ENCODE measurements at regions not wholly inside any gene's neighbourhood (a gene's known extent, or its start where the extent isn't known, plus 50 kb on each side); places are given as distances from the start of the nearest gene placed in this dataset.

- ChIA-PET CTCF (no interaction called here), POLR2A (ENCODE audit: low non-redundant PET) (no interaction called here)
- no TSS peak for BruUV-seq (replicated peaks)
- no peak for DNase-seq (ENCODE audit: low spot score)
- no peak overlapping the region for H3K27ac ChIP-seq (ENCODE audit: low read depth, low read length, poor library complexity, severe bottlenecking)
- no peaks in the 10 kb centered on the region for H3K9me3 ChIP-seq (ENCODE audit: low read depth, low read length, poor library complexity, severe bottlenecking)
- no peaks in the 10 kb centered on the region for H3K4me1 ChIP-seq (ENCODE audit: insufficient read depth, low read length, poor library complexity, severe bottlenecking)
- no peak overlapping the region for H3K4me3 ChIP-seq (ENCODE audit: low read depth, low read length, poor library complexity, severe bottlenecking)
- TF ChIP-seq CTCF (conservative IDR thresholded peaks at IDR 0.05; ENCODE audit: low read depth, low read length) (no peak), EZH2 (IDR thresholded peaks at IDR 0.05; ENCODE audit: borderline replicate concordance, low read depth, low read length, poor library complexity, severe bottlenecking) (no peak)
- no peaks in the 10 kb centered on the region for H3K27me3 ChIP-seq (replicated peaks; ENCODE audit: insufficient read depth, low read depth, low read length, poor library complexity)
- no peaks in the 10 kb centered on the region for H3K36me3 ChIP-seq (ENCODE audit: insufficient read depth, low read length, poor library complexity, severe bottlenecking)
- intact Hi-C loops (cut with micrococcal nuclease; ENCODE audit: unreplicated experiment): no loop called here
Measured at GRCh38 chrX:6910218-6910617, 237.3 kb upstream of the STS start.

GRCh38 chrX:6909396-6909795 is 238.1 kb upstream of the STS start:
- Histone ChIP-seq H3K4me1 (ENCODE audit: insufficient read depth, low read length, poor library complexity, severe bottlenecking) (no peaks in the 10 kb centered on the region), H3K36me3 (ENCODE audit: insufficient read depth, low read length, poor library complexity, severe bottlenecking) (no peaks in the 10 kb centered on the region), H3K27me3 (replicated peaks; ENCODE audit: insufficient read depth, low read depth, low read length, poor library complexity) (no peaks in the 10 kb centered on the region), H3K4me3 (ENCODE audit: low read depth, low read length, poor library complexity, severe bottlenecking) (no peak overlapping the region), H3K27ac (ENCODE audit: low read depth, low read length, poor library complexity, severe bottlenecking) (no peak overlapping the region), H3K9me3 (ENCODE audit: low read depth, low read length, poor library complexity, severe bottlenecking) (no peaks in the 10 kb centered on the region)
- no peak for TF ChIP-seq EZH2 (IDR thresholded peaks at IDR 0.05; ENCODE audit: borderline replicate concordance, low read depth, low read length, poor library complexity, severe bottlenecking)
- TF ChIP-seq CTCF (conservative IDR thresholded peaks at IDR 0.05; ENCODE audit: low read depth, low read length): no peak
- ChIA-PET CTCF (no interaction called here), POLR2A (ENCODE audit: low non-redundant PET) (no interaction called here)
- no TSS peak for BruUV-seq (replicated peaks)
- intact Hi-C loops (cut with micrococcal nuclease; ENCODE audit: unreplicated experiment): no loop called here
- DNase-seq (ENCODE audit: low spot score): no peak

GRCh38 chrX:6906608-6907007 is 240.9 kb upstream of the STS start:
- H3K27ac ChIP-seq (ENCODE audit: low read depth, low read length, poor library complexity, severe bottlenecking): no peak overlapping the region
- no peaks in the 10 kb centered on the region for H3K36me3 ChIP-seq (ENCODE audit: insufficient read depth, low read length, poor library complexity, severe bottlenecking)
- intact Hi-C loops (cut with micrococcal nuclease; ENCODE audit: unreplicated experiment): no loop called here
- H3K4me1 ChIP-seq (ENCODE audit: insufficient read depth, low read length, poor library complexity, severe bottlenecking): no peaks in the 10 kb centered on the region
- no TSS peak for BruUV-seq (replicated peaks)
- H3K27me3 ChIP-seq (replicated peaks; ENCODE audit: insufficient read depth, low read depth, low read length, poor library complexity): no peaks in the 10 kb centered on the region
- ChIA-PET POLR2A (ENCODE audit: low non-redundant PET) (no interaction called here), CTCF (no interaction called here)
- H3K4me3 ChIP-seq (ENCODE audit: low read depth, low read length, poor library complexity, severe bottlenecking): no peak overlapping the region
- DNase-seq (ENCODE audit: low spot score): no peak
- TF ChIP-seq CTCF (conservative IDR thresholded peaks at IDR 0.05; ENCODE audit: low read depth, low read length) (no peak), EZH2 (IDR thresholded peaks at IDR 0.05; ENCODE audit: borderline replicate concordance, low read depth, low read length, poor library complexity, severe bottlenecking) (no peak)
- no peaks in the 10 kb centered on the region for H3K9me3 ChIP-seq (ENCODE audit: low read depth, low read length, poor library complexity, severe bottlenecking)
